HepG2 (cell line): ENCODE measurements at regions not wholly inside any gene's neighbourhood (a gene's known extent, or its start where the extent isn't known, plus 50 kb on each side); places are given as distances from the start of the nearest gene placed in this dataset.
A peak's percentile ranks its signal among the peaks of the same experiment; 100 is the strongest.
"Not testable (repeated sequence)": the region's sequence is repeated elsewhere in the genome, so short reads cannot be mapped to it uniquely, and the experiment has no call there.

Experiments
- ATAC-seq: fragments of 200-7000 bp; cut with Tn5 transposase; 3 replicates; pipeline ENCODE4 v1.9.1; 2020; ENCODE audit warnings: mild to moderate bottlenecking, moderate library complexity
- BruUV-seq: library from RNA; stranded (reverse); fragments of 400-500 nt; replicated peaks from 2 replicates; lab custom pipeline; 2021; lab: Mats Ljungman, UMichigan
- CTCF ChIA-PET: fragments of 300-600 bp; formaldehyde crosslinking; extraction: SDS; loops from one replicate; lab custom pipeline; 2021; ENCODE audit warnings: low total read pairs, inconsistent platforms, low intra/inter-chr PET ratio; lab: Yijun Ruan, JAX
- POLR2A ChIA-PET: fragments of 350-600 bp; sonication (Branson Sonifier 250); formaldehyde crosslinking; loops from one replicate; lab custom pipeline; 2020; ENCODE audit warnings: antibody characterized with exemption, inconsistent platforms; lab: Yijun Ruan, JAX
- DNase-seq: peaks from one replicate; pipeline ENCODE4 v3.0.0-alpha.2; 2015; ENCODE audit warnings: low spot score
- FAIRE-seq: peaks from 3 replicates; lab custom pipeline; 2011; peaks lifted over from hg19 to GRCh38; lab: Jason Lieb, UNC
- H2AFZ ChIP-seq: one replicate; pipeline ENCODE4 v1.6.1; 2011; ENCODE audit warnings: low read length, inconsistent platforms
- H3K27ac ChIP-seq: fragments of 300-600 bp; 3 replicates; pipeline ENCODE4 v1.8.0; 2011; ENCODE audit warnings: mixed run types, mild to moderate bottlenecking, mixed read lengths, low read length, inconsistent platforms; ENCODE audit not compliant: insufficient read depth; ENCODE audit errors: extremely low read length
- H3K27me3 ChIP-seq, 2 experiments: fragments of 200-600 bp in 1 of 2; 2 replicates in 1 of 2; 3 replicates in 1 of 2; pipeline versions ENCODE4 v1.6.0 to v1.8.0; 2011; ENCODE audit warnings: low read length in 2 of 2, mild to moderate bottlenecking in 2 of 2, moderate library complexity in 2 of 2, inconsistent platforms in 1 of 2; ENCODE audit not compliant: insufficient read depth in 2 of 2, control insufficient read depth in 1 of 2
- H3K36me3 ChIP-seq, 2 experiments: fragments of 200-600 bp in 1 of 2; replicated peaks in 1 of 2; 2 replicates in 1 of 2; 3 replicates in 1 of 2; pipeline versions ENCODE4 v1.5.1 to v1.8.0; 2011; ENCODE audit warnings: low read length in 2 of 2, inconsistent platforms in 1 of 2; ENCODE audit not compliant: insufficient read depth in 2 of 2, control insufficient read depth in 1 of 2
- H3K4me1 ChIP-seq: 2 replicates; pipeline ENCODE4 v1.5.1; 2012; ENCODE audit warnings: low read length, inconsistent platforms; ENCODE audit not compliant: insufficient read depth
- H3K4me2 ChIP-seq: 2 replicates; pipeline ENCODE4 v1.6.0; 2011; ENCODE audit warnings: low read depth, low read length, inconsistent platforms
- H3K4me3 ChIP-seq, 3 experiments: fragments of 200-600 bp in 1 of 3; sonication (generic), shearing (Covaris generic) in 1 of 3; replicated peaks in 1 of 3; 2 replicates each; pipeline ENCODE4 v1.5.1; 2011 to 2016; ENCODE audit warnings: low read length in 3 of 3, inconsistent platforms in 2 of 3, low read depth in 2 of 3, mild to moderate bottlenecking in 2 of 3, control low read depth in 1 of 3, mixed read lengths in 1 of 3; ENCODE audit not compliant: insufficient read depth in 1 of 3
- H3K79me2 ChIP-seq: one replicate; pipeline ENCODE4 v1.6.1; 2011; ENCODE audit warnings: low read length, inconsistent platforms; ENCODE audit not compliant: insufficient read depth
- H3K9ac ChIP-seq: 2 replicates; pipeline ENCODE4 v1.6.0; 2011; ENCODE audit warnings: mild to moderate bottlenecking, low read depth, low read length, inconsistent platforms; ENCODE audit not compliant: insufficient read depth
- H3K9me3 ChIP-seq: 2 replicates; pipeline ENCODE4 v1.5.1; 2012; ENCODE audit warnings: mild to moderate bottlenecking, low read length
- H4K20me1 ChIP-seq: 2 replicates; pipeline ENCODE4 v1.6.0; 2011; ENCODE audit warnings: inconsistent platforms, mild to moderate bottlenecking, low read length, moderate library complexity; ENCODE audit not compliant: insufficient read depth
- AFF4 ChIP-seq: sonication (generic); formaldehyde crosslinking; IDR thresholded peaks from 2 replicates; pipeline ENCODE4 v1.4.0; 2020; ENCODE audit warnings: missing genetic modification reagents
- BATF2 ChIP-seq: sonication (generic); formaldehyde crosslinking; IDR thresholded peaks from 2 replicates; pipeline ENCODE4 v1.8.0; 2022; ENCODE audit warnings: mild to moderate bottlenecking, missing genetic modification reagents, moderate library complexity
- HDAC1 ChIP-seq: sonication (generic); formaldehyde crosslinking; IDR thresholded peaks from 2 replicates; pipeline ENCODE4 v1.5.1; 2020; ENCODE audit warnings: mild to moderate bottlenecking, missing genetic modification reagents
- HOXD1 ChIP-seq: sonication (generic); formaldehyde crosslinking; IDR thresholded peaks from 2 replicates; pipeline ENCODE4 v1.5.0; 2020; ENCODE audit warnings: missing genetic modification reagents
- ISL2 ChIP-seq: sonication (generic); formaldehyde crosslinking; IDR thresholded peaks from 2 replicates; pipeline ENCODE4 v1.5.0; 2020; ENCODE audit warnings: missing genetic modification reagents
- MAFF ChIP-seq: IDR thresholded peaks from 2 replicates; pipeline ENCODE4 v1.6.1; 2011; ENCODE audit warnings: low read depth, low read length, improper control_type of control experiment
- MAFK ChIP-seq, 2 experiments: IDR thresholded peaks in 1 of 2; conservative IDR thresholded peaks in 1 of 2; 2 replicates each; pipeline ENCODE4 v1.6.1; 2011; ENCODE audit warnings: improper control_type of control experiment in 2 of 2, low read length in 2 of 2
- NFIC ChIP-seq: IDR thresholded peaks from 2 replicates; pipeline ENCODE4 v1.6.1; 2012; ENCODE audit warnings: mild to moderate bottlenecking, low read length, inconsistent platforms
- SCMH1 ChIP-seq: sonication (generic); formaldehyde crosslinking; IDR thresholded peaks from 2 replicates; pipeline ENCODE4 v1.9.0; 2021; ENCODE audit warnings: missing genetic modification reagents, mild to moderate bottlenecking, borderline replicate concordance
- ZBTB43 ChIP-seq: sonication (generic); formaldehyde crosslinking; conservative IDR thresholded peaks from 2 replicates; pipeline ENCODE4 v1.4.0; 2020; ENCODE audit warnings: missing genetic modification reagents
- ZC3H13 ChIP-seq: sonication (generic); formaldehyde crosslinking; IDR thresholded peaks from 2 replicates; pipeline ENCODE4 v1.8.1; 2023; ENCODE audit warnings: mild to moderate bottlenecking, missing genetic modification reagents, moderate library complexity
- ZNF143 ChIP-seq: sonication (generic); formaldehyde crosslinking; IDR thresholded peaks from 2 replicates; pipeline ENCODE4 v1.4.0; 2020; ENCODE audit warnings: missing genetic modification reagents
- ZNF160 ChIP-seq: sonication (generic); formaldehyde crosslinking; IDR thresholded peaks from 2 replicates; pipeline ENCODE4 v1.8.0; 2022; ENCODE audit warnings: mild to moderate bottlenecking, inconsistent platforms, missing genetic modification reagents
- WGBS: methylation state at CpG from one replicate; pipeline ENCODE4 v1.1.6; 2017; ENCODE audit warnings: low lambda C conversion rate; 5-methylcytosine and 5-hydroxymethylcytosine counted together
- in situ Hi-C: cut with HindIII; loops from 2 replicates; pipeline ENCODE4 v1.10.0; 2017; ENCODE audit warnings: low pct_unique_long_range_greater_than_20kb; ENCODE audit not compliant: extremely low pct_ligation_motif_present
- intact Hi-C: fragments of 100-400 bp; cut with micrococcal nuclease; formaldehyde crosslinking; loops from one replicate; pipeline ENCODE4 v1.10.0; 2022; ENCODE audit not compliant: unreplicated experiment

- H3K27me3 ChIP-seq, H3K4me3 ChIP-seq, FAIRE-seq, CTCF ChIA-PET, DNase-seq, POLR2A ChIA-PET, H3K4me2 ChIP-seq, in situ Hi-C loops, ATAC-seq, H3K27ac ChIP-seq: not testable (repeated sequence)
- WGBS = 87% methylated on average over 6 of the region's 6 CpGs
- TF ChIP-seq MAFK (conservative IDR thresholded peaks at IDR 0.05 in 1 of 2, IDR thresholded peaks at IDR 0.05 in 1 of 2; ENCODE audit: low read length in 2 of 2) (peak; percentile 93 to 95), MAFF (peak; percentile 95)
- TF ChIP-seq, all 625 proteins: peak for 2; not testable (repeated sequence) for 623
- BruUV-seq, intact Hi-C loops, H2AFZ ChIP-seq, H3K79me2 ChIP-seq, H3K36me3 ChIP-seq, H3K9me3 ChIP-seq, H3K9ac ChIP-seq, H4K20me1 ChIP-seq: not testable (repeated sequence)
- peaks cover 18% of the 10 kb centered on the region for H3K4me1 ChIP-seq
Measured at GRCh38 chr4:138338222-138338621, 96.1 kb upstream of the SLC7A11 start.

GRCh38 chr4:138334346-138335016 lies 92.3 kb upstream of the SLC7A11 start:
- no peaks in the 10 kb centered on the region for H3K79me2 ChIP-seq
- no peaks in the 10 kb centered on the region for H3K9me3 ChIP-seq
- in situ Hi-C loops = no loop called here
- DNase-seq = peak; percentile 45
- no peaks in the 10 kb centered on the region for H4K20me1 ChIP-seq
- ChIA-PET POLR2A (no interaction called here), CTCF (no interaction called here)
- 15% methylated on average over 9 of the region's 9 CpGs for WGBS
- H3K36me3 ChIP-seq = no peaks in the 10 kb centered on the region
- no peak overlapping the region for H3K27ac ChIP-seq
- BruUV-seq = no TSS peak
- H3K27me3 ChIP-seq = no peaks in the 10 kb centered on the region
- peak overlapping the region; percentile 76 for H3K4me2 ChIP-seq
- intact Hi-C loops = no loop called here
- peaks cover 18% of the 10 kb centered on the region for H3K4me1 ChIP-seq
- H3K9ac ChIP-seq = no peak overlapping the region
- H3K4me3 ChIP-seq = no peak overlapping the region
- FAIRE-seq = peak; percentile 12
- ATAC-seq = peak; percentile 99
- H2AFZ ChIP-seq = no peak overlapping the region
- no peak for TF ChIP-seq ZNF160 (CRISPR knock-in tag)
- TF ChIP-seq ZBTB43 = no peak
- TF ChIP-seq HOXD1 (CRISPR knock-in tag) = 0 out of 2 replicates have a peak, but pooled peaks have one; percentile 40
- TF ChIP-seq AFF4 (CRISPR knock-in tag) = no peak
- TF ChIP-seq HDAC1 (CRISPR knock-in tag) = peak; percentile 38; the same call in 1 of the 2 replicates
- no peak for TF ChIP-seq SCMH1 (CRISPR knock-in tag)
- TF ChIP-seq NFIC = no peak
- TF ChIP-seq ZNF143 (CRISPR knock-in tag) = no peak
- no peak for TF ChIP-seq ZC3H13
- no peak for TF ChIP-seq ISL2
- no peak for TF ChIP-seq BATF2 (CRISPR knock-in tag)
